Right lobe of liver (tissue), 4 donors: ENCODE measurements at regions not wholly inside any gene's neighbourhood (a gene's known extent, or its start where the extent isn't known, plus 50 kb on each side); places are given as distances from the start of the nearest gene placed in this dataset.

ENCODE experiments used
- CTCF ChIP-seq, 4 donors: fragments of 200-600 bp in 3 of 4; fragments of 450-650 bp in 1 of 4; IDR thresholded peaks; one replicate each; pipeline versions ENCODE4 v1.5.1 to v1.8.0; 2016 to 2022; ENCODE audit warnings: antibody characterized with exemption in 4 of 4, mild to moderate bottlenecking in 2 of 4
- POLR2A ChIP-seq: fragments of 450-650 bp; IDR thresholded peaks from one replicate; pipeline ENCODE4 v1.6.1; 2017; ENCODE audit warnings: antibody characterized with exemption, mild to moderate bottlenecking
- donor health status: DM: no; HTN: no; CAD: no.
- donor health status: DM: no; HTN: no; CAD: no.
- donor health status: DM: no; HTN: yes; CAD: no.

GRCh38 chr11:71339396-71339881 lies 87.1 kb upstream of the SHANK2 start:
- TF ChIP-seq POLR2A (no peak), CTCF (IDR thresholded peaks at IDR 0.05) (no peak)
